DMS53 (cell line): ENCODE measurements at regions not wholly inside any gene's neighbourhood (a gene's known extent, or its start where the extent isn't known, plus 50 kb on each side); places are given as distances from the start of the nearest gene placed in this dataset.

ENCODE experiments used
- DNase-seq: peaks from one replicate; lab custom pipeline; 2025; lab: John Stamatoyannopoulos, UW

DNA sequence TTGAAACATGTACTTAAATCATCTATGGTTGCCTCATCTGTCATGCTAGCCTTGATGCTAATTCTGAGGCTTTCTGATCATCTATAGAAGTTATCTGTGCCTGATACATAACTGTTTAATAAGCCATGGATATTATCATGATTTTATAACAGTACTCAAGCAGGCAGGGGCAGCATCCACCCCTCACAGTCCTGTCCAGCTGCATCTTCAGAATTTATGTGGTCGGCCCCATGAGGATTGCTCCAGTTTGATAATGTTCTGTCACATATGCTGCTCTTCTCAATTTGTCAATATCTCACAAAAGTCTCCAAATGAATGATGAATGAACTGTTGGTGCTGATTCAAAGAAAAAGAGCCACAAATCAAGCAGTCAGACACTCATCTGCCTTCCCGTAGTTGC, 335.1 kb upstream of the POM121L12 start:
- no peak for DNase-seq

DNA sequence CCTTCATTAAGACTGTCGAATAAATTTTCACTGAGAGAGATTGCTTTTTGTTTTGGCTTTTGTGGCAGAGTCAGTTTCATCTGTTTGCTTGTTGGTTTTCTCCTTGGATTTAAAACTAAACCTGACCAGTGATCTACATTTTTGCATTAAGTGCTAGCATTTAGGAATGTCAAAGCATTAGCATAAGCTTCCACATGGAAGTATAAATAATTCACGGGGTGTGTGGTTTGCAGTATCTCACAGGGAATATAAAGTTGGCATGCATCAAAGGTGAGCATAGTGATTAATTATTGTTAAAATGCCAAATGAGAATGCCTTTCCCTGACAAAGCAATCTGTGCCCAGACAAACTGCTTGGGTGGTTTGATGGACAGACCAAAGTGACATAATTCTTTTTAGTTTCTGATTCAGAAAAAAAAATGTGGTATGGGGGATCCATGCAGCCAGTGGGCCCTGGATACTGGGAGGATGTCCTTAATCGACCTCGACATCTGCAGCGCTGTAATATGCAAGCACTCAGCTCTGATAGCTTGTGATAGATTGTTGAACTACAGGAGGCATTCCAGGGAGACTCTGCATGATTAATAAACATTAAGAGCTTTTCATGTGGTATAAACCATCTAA, 339.3 kb upstream of the POM121L12 start:
- DNase-seq = no peak

DNA sequence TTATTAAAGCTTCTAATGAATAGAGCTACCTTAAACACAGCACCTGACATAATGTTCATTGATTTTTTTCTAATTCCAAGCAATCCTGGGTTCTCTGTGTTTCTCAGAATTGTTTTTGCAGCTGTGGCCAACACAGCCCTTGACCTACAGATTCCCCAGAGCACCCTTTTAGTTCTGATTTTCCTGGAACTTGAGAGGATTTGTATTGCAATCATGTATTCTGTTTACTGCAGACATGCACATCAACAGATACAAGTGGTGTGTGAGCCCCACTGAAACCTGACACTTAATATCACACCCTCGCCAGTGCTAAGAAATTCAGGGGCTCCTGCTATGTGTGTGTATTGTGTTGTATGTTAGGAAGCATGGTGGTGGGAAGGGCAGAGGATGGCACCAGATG, 344.2 kb upstream of the POM121L12 start:
- DNase-seq = no peak

DNA sequence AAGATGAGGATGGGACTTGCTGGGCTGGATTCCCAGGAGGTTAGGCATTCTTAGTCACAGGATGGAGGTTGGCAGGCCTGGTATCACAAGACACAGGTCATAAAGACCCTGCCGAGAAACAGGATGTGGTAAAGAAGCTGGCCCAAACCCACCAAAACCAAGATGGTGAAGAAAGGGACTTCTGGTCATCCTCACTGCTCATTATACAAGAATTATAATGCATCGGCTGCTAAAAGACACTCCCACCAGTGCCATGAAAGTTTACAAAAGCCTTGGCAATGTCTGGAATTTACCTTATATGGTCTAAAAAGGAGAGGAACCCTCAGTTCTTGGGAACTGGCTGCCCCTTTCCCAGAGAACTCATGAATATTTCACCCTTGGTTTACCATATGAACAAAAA, 345.5 kb upstream of the POM121L12 start:
- DNase-seq = no peak

DNA sequence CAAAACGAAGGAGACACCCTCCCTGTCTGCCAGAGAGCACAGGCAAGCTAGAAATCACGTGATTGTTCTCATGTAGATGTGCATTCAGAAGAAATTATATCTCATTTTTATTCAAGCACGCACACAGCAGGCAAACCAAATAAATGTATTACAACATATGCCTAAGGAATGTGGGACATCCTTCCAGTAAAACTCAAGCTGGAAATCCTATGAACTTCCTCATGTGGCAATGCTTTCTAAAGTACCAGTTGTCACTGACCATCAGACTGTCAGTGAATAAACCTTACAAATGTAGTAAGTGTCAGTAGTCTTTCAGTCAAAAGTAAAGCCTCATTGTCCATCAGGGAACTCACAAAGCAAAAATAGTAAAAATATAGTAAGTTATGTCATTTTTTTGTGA, 350.1 kb upstream of the POM121L12 start:
- no peak for DNase-seq

DNA sequence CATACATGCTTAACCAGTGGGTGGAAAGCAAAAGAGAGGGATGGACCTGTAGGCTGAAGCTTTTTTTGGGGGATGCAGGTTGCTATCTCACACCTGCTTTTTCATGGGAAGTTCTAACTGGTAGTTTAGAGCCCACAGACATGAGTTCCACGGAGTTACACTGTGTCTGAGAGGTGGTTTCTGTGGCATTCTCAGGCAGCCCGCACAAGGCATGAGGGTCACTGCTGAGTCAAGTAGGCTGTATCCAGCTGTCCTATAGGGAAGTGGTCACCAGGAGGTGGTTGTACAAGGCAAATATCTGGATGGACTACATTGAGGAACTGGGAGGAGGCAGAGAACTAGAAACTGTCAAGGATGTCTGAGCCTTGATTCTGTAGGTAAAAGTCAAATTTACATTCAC, 351.0 kb upstream of the POM121L12 start:
- DNase-seq = no peak

DNA sequence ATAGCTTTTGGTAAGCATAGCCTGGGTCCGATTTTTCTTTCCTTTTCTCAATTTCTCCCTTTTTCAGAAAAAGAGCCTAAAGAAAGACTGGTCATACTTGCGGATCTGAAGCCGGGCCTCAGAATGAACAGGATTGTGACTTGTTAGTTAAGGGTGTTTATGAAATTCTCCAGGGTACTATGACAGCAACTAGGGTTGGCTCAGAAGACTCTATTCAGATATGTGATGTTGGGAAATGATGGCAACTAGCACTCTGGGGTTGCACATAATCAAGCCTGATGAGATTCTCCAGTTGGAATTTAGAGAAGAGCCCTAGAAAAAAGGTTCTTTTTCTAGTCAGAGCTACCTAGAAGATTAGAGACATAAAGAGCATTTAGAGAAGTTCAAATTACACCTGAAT, 352.4 kb upstream of the POM121L12 start:
- no peak for DNase-seq

DNA sequence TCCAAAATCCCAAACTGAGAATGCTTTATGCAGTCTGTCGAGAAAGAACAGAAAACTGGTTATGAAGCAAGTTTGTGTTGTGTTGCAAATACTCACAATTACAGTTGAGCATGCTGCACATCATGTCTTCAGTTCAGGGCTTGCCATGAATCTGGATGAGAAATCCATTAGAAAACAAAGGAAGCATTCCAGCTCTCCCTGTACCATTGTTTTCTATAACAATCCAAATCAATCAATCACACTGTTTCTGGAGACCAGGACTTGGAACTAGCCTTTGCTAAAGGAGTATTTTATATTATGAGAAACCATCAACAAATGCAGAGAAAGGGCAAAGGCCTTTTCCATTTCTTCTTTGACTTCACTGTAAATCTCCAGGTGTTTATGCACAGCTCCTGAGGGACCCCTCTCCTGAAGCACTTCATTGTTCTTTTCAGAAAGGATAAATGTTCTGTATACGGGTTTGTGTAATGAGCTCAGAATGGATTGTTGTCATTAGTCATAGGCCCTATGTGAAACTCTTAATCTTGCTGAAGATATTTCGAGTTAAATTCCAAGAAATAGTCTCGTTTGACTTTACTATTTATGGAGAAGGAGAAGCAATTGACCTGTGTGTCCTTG, 364.7 kb upstream of the POM121L12 start:
- DNase-seq = no peak

DNA sequence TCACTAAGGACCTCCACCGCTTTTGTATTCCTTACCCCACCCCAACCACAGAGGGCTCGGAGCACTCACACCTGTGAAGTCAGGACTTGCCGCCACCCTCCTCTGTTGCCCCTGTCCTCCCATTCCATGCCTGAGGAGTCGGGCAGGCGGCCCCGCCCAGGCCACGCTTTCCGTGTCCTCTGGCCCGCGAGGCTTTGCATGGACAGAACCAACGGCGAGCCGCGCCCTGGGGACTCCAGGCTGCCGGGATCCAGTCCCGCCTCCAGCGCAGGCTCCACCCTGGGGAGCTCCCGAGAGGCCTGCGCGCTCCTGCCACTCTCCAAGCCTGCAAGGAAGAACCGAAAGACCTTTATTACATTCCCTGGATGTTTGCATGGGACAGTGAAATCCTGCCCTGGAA, 366.4 kb upstream of the POM121L12 start:
- DNase-seq = peak; percentile 7

DNA sequence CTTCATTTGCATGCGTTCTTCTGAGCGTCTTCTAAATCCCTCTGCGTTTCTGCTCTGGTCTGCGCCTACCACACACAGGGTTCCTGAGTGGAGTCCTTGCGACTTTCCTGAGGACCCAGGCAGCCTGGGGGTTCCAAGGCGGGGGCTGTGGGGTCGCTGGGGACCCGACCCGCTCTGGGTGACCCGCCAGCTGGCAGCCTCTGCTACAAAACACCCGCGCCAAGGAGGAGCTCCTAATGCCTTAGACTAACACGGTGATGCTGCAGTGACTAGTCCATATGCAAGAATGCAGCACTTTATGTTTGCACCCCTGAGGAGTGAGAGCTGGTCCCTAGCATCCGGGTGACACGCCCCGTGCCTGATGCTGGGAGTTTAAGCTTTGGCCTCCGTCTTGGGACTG, 367.0 kb upstream of the POM121L12 start:
- no peak for DNase-seq

DNA sequence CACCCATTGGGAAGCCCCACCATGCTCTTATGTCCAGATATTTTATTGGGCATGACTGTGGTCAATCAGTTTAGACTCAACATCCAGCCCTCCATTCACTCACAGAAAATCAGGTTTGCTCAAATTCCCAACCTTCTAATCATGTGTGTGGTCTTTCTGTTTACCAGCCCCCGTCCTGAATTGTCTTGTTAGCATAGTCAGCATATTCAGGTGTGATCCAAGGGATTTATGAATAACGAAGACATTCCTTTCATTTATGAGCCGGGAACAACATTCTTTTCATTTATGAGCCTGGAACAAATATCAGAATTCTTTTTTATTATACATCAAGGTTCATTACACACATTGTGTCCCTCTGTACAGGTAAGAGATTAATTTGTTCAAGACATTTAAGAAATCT, 376.3 kb upstream of the POM121L12 start:
- DNase-seq = no peak

DNA sequence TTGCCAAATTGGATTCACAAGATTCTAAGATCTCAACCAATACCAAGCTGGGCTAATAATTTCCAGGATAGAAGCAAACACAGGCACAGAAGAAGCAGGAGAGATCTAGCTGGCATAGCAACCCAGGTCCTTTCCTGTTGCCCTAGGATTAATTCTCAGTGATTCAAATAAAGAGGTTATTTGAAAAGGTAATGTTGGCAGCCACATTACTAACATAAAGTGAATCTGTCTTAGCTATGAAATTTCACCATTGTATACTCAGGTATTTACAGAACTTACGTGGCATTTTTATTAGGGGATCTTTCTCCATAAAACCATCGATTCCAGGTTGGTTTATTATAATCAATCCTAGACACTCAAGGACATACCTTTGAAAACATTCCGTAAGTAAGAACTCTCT, 379.3 kb upstream of the POM121L12 start:
- peak; percentile 79 for DNase-seq

DNA sequence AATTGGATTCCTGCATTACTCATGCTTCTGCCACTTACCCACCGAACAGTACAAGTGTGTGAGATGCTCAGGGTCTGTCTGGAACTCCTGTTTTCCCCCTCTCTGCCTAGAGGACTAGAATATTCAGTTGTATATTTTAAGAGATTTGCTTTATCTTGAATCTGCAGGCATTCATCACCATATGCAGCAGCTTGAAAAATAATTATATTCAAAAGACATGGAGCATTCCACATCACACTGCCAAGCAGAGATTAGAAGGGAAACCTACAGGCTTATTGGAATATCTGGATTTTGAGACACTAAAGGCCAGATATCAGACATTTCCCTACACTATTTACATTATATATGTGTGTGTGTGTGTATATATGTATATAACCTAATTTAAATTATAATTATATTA, 382.8 kb upstream of the POM121L12 start:
- no peak for DNase-seq

DNA sequence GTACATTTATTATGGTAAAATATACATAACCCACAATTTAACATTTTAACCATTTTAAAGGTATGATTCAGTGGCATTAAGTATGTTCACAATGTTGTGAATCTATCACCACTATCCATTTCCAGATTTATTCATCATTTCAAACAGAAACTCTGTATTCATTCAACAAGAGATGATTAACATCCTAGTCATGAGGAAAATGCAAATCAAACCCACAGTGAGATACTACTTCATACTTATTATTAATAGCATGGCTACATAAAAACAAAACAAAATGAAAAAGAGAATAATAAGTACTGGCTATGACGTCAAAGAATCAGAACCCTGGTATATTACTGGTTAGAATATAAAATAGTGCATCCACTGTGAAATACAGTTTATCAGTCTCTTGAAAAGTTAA, 386.6 kb upstream of the POM121L12 start:
- no peak for DNase-seq

DNA sequence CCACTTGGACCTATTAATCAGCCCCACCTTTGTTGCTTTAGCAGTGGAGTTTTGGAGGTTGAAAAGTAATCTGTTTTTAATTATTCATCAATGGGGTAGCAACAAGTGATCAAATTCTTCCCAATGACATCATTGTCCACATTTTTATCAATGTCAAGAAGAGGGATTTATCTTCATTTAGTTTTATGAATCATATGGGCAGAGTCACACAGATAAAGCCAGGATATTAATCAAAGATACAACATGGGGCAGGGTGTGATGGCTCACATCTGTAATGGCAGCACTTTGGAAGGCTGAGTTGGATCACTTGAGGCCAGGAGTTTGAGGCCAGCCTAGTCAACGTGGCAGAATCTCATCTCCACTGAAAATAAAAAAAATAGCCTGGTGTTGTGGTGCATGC, 388.4 kb upstream of the POM121L12 start:
- DNase-seq = no peak

DNA sequence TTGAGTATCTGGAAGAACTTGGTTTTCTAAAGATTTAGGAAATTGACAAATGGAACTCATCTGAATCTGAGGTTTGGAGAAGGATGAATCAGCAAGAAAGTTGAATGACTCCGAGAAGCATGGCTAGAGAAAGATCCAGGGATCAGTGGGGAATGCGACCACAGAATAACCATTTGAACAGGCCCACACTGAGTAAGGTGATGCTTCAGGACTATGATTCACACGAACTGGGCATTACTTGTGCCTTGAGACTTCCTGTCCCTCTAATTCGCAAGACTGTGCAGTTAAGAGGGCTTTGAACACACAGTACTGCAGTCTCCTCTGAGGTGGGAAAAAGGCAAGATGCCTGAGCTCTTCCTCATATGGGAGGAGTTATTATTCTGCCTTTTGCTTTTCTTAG, 395.5 kb upstream of the POM121L12 start:
- DNase-seq = no peak

DNA sequence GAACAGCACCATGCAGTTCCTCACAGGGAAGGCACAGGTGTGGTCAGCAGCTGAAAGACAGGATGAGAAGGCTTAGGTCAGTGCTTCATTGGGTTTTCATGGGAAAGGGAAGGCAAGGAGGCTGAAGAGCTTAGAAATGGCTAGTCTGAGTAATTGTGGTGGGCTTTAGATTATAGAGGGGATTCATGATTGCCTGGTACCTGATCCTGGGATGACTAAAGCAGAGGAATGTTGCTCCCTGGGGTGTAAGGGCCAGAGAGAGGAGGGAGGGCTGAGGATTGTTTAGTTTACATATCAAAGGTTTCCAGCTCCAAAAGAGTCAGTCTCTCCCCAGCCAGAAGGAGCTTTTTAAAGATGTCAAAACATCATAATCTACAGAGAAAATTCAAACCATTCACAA, 396.3 kb upstream of the POM121L12 start:
- no peak for DNase-seq

DNA sequence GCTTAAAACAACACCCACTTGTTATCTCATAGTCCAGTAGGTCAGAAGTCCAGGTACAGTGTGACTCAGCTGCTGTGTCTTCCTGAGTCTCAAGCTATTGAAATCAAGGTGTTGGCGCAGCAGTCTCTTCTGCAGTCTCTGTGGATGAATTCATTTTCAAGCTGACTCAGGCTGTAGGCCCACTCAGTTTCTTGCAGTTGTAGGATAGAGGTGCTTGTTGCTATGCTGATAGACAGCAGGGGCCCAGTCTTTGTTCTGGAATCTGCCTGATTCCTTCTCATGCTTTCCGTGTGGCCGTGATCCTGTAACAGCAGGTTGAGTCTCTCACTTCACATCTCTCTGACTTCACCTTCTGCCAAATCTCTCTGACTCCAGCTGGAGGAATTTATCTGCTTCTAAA, 400.4 kb upstream of the POM121L12 start:
- peak; percentile 15 for DNase-seq

DNA sequence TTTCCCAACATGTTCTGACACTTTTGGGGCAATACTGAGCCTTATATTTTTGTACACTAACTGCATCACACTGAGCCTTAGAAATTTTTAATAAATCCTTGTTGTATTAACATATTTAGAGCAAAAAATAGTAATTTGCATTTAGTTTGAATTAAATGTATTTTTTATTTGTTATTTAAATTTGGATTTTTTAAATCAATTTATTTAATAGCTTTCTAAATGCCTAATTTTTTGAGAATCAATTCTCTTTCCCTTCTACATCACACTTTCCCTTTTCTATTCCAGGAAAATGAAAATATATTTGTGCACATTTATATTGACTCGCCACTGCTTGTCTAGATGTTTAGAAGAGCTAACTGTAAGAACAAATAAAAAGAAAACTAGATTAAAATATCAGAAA, 414.6 kb upstream of the POM121L12 start:
- DNase-seq = no peak

DNA sequence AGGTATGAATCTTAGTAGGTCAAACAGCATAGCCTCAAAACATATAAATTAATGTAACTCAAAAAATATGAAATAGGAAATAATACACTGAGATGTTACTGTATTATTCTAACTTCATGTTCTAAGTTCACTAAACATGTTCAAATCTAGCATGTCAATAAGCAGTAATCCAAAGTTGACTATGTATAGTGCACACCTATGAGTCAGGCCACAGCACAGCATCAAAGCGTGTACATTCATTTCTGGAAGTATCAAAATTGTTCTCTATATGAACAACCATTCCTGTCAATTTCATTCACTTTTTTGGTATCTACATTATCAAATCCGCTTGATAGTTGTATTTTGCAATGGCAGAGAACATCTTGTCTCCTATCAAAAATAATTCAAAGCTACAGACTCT, 418.9 kb upstream of the POM121L12 start:
- DNase-seq = no peak

DNA sequence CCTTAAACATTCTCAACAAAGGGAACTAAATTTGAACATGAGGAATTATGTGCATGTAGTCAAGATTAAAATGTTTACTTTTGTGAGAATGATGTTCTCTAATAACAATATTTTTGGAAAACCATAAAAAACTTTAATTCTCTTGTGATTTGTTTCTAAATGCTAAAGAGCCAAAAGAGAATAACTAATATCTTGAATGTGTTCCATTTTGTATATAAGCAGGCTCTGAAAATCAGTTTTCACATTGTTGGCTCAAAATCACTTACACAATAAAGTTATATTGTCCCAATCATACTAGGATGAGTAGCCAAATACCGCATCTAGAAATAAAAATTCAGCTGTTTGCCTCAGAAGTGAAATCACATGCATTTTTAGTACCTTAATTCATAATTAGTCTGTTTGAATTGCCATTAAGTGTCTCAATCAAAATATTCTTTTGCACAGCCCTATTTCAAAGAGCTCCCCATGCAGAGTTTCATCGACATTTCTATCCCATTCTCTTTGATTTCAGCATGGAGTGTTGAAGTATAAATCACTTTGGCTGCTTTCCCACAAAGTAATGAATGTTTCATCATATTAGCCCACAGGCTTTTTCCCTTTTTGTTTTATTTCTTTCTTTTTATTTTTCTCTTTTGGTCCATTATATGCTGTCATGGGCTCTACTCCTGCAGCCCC, 420.3 kb upstream of the POM121L12 start:
- no peak for DNase-seq

DNA sequence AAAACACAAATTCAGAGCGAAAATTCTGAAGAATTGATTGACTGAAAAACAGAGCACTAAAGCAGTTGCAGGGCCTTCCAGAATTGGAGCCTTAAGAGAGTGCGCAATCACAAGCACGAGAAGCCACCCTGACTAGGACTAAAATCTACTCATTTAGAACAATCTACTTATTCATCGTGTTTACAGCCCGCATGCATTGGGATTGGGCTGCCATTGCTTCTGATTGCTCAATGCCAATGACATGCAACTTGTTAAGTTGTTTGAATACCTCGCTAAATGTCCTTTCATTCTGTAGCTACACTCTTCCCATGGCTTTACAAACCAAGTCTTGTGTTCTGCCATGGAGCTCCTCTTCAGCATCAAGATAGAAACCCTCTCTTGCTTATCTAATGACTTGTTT, 425.9 kb upstream of the POM121L12 start:
- DNase-seq = no peak

DNA sequence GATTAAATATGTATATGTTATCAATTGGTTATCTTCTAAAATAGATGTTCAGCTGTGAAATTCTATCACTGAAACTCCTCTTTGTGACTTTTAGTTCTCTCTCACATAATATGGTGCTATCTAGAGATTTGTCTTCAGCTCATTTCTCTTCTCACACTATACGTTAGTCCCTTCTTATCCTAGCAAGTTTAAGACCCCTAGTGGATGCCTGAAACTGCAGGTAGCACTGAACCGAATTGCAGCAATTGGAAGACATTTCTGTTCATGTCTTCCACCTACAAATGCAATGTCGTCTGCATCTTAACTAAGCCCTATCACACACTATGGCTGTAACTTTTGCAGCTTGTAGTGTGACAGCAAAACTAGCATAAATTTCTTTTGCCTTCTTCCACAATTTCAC, 442.7 kb upstream of the POM121L12 start:
- no peak for DNase-seq

DNA sequence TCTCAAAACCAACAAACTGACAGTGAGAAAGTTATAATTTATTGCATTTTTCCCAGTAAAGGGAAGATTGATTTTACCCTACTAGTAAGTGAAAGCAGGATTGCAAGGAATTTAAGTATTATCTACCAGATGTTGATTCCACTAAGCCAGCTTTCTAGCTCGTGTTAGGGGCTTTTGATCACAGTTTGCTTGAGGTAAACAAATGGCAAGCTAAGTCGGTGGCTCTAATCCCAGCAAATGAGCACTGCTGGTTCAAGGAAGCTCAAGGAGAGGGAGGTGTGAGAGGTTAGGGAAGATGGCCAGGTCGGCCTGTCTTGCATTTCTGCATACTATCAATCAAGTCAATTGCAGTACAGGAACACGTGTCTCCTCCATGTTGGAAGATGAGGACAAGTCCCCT, 448.7 kb upstream of the POM121L12 start:
- peak; percentile 31 for DNase-seq
